ENCODE measurements at regions not wholly inside any gene's neighbourhood (a gene's known extent, or its start where the extent isn't known, plus 50 kb on each side); places are given as distances from the start of the nearest gene placed in this dataset.
A peak's percentile ranks its signal among the peaks of the same experiment; 100 is the strongest.

- Histone ChIP-seq H3K4me1 (ENCODE audit: insufficient read depth, low read length) (peaks cover 76% of the 10 kb centered on the region), H3K4me2 (ENCODE audit: insufficient read depth, low read length) (peak overlapping the region; percentile 47), H2AFZ (ENCODE audit: low read depth, low read length) (no peak overlapping the region), H3K9ac (ENCODE audit: low read depth, low read length) (peak overlapping the region; percentile 61), H3K9me3 (ENCODE audit: insufficient read depth, low read length, severe bottlenecking) (no peaks in the 10 kb centered on the region), H4K20me1 (ENCODE audit: insufficient read depth, low read length) (no peaks in the 10 kb centered on the region), H3K4me3 (ENCODE audit: low read depth in 1 of 2, low read length in 2 of 2) (no peak overlapping the region), H3K79me2 (ENCODE audit: insufficient read depth, low read length) (no peaks in the 10 kb centered on the region), H3K36me3 (ENCODE audit: insufficient read depth, low read length) (no peaks in the 10 kb centered on the region), H3K27ac (ENCODE audit: low read length) (peak overlapping the region; percentile 99), H3K27me3 (ENCODE audit: insufficient read depth, low read length, poor library complexity) (no peaks in the 10 kb centered on the region)
- no peak for TF ChIP-seq EZH2 (IDR thresholded peaks at IDR 0.05; ENCODE audit: borderline replicate concordance, low read depth, low read length, severe bottlenecking)
- TF ChIP-seq, protein P1, sequence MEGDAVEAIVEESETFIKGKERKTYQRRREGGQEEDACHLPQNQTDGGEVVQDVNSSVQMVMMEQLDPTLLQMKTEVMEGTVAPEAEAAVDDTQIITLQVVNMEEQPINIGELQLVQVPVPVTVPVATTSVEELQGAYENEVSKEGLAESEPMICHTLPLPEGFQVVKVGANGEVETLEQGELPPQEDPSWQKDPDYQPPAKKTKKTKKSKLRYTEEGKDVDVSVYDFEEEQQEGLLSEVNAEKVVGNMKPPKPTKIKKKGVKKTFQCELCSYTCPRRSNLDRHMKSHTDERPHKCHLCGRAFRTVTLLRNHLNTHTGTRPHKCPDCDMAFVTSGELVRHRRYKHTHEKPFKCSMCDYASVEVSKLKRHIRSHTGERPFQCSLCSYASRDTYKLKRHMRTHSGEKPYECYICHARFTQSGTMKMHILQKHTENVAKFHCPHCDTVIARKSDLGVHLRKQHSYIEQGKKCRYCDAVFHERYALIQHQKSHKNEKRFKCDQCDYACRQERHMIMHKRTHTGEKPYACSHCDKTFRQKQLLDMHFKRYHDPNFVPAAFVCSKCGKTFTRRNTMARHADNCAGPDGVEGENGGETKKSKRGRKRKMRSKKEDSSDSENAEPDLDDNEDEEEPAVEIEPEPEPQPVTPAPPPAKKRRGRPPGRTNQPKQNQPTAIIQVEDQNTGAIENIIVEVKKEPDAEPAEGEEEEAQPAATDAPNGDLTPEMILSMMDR (IDR thresholded peaks at IDR 0.05; ENCODE audit: borderline replicate concordance, extremely low read depth, low read length, poor library complexity, severe bottlenecking): no peak
- DNase-seq (peak; percentile 85), ATAC-seq (ENCODE audit: insufficient read depth, low read depth) (peak; percentile 96)
Measured at GRCh38 chr9:7976167-7976755, 176.7 kb upstream of the DMAC1 start.

GRCh38 chr9:7975336-7975735 lies 175.8 kb upstream of the DMAC1 start:
- H3K36me3 ChIP-seq (ENCODE audit: insufficient read depth, low read length): no peaks in the 10 kb centered on the region
- ATAC-seq (ENCODE audit: insufficient read depth, low read depth) (no peak), DNase-seq (no peak)
- no peak overlapping the region for H3K4me3 ChIP-seq (ENCODE audit: low read depth in 1 of 2, low read length in 2 of 2)
- H3K9ac ChIP-seq (ENCODE audit: low read depth, low read length): peak overlapping the region; percentile 44
- H3K27me3 ChIP-seq (ENCODE audit: insufficient read depth, low read length, poor library complexity): no peaks in the 10 kb centered on the region
- no peaks in the 10 kb centered on the region for H3K79me2 ChIP-seq (ENCODE audit: insufficient read depth, low read length)
- no peaks in the 10 kb centered on the region for H3K9me3 ChIP-seq (ENCODE audit: insufficient read depth, low read length, severe bottlenecking)
- peak overlapping the region; percentile 58 for H2AFZ ChIP-seq (ENCODE audit: low read depth, low read length)
- no peaks in the 10 kb centered on the region for H4K20me1 ChIP-seq (ENCODE audit: insufficient read depth, low read length)
- H3K4me1 ChIP-seq (ENCODE audit: insufficient read depth, low read length): peaks cover 68% of the 10 kb centered on the region
- no peak for TF ChIP-seq EZH2 (IDR thresholded peaks at IDR 0.05; ENCODE audit: borderline replicate concordance, low read depth, low read length, severe bottlenecking)
- TF ChIP-seq, protein P1 (IDR thresholded peaks at IDR 0.05; ENCODE audit: borderline replicate concordance, extremely low read depth, low read length, poor library complexity, severe bottlenecking): no peak
- H3K27ac ChIP-seq (ENCODE audit: low read length): peak overlapping the region; percentile 98
- H3K4me2 ChIP-seq (ENCODE audit: insufficient read depth, low read length): no peak overlapping the region; the same call in 1 of the 2 replicates

- no peak for TF ChIP-seq EZH2 (IDR thresholded peaks at IDR 0.05; ENCODE audit: borderline replicate concordance, low read depth, low read length, severe bottlenecking)
- TF ChIP-seq, protein P1 (IDR thresholded peaks at IDR 0.05; ENCODE audit: borderline replicate concordance, extremely low read depth, low read length, poor library complexity, severe bottlenecking): no peak
- peak; percentile 64 for DNase-seq
- Histone ChIP-seq H3K4me1 (ENCODE audit: insufficient read depth, low read length) (peaks cover 63% of the 10 kb centered on the region), H4K20me1 (ENCODE audit: insufficient read depth, low read length) (no peaks in the 10 kb centered on the region), H2AFZ (ENCODE audit: low read depth, low read length) (peak overlapping the region; percentile 58), H3K9me3 (ENCODE audit: insufficient read depth, low read length, severe bottlenecking) (no peaks in the 10 kb centered on the region), H3K79me2 (ENCODE audit: insufficient read depth, low read length) (no peaks in the 10 kb centered on the region), H3K4me2 (ENCODE audit: insufficient read depth, low read length) (peak overlapping the region; percentile 3; the same call in 1 of the 2 replicates), H3K27me3 (ENCODE audit: insufficient read depth, low read length, poor library complexity) (no peaks in the 10 kb centered on the region), H3K36me3 (ENCODE audit: insufficient read depth, low read length) (no peaks in the 10 kb centered on the region), H3K27ac (ENCODE audit: low read length) (peak overlapping the region; percentile 98), H3K9ac (ENCODE audit: low read depth, low read length) (peak overlapping the region; percentile 44), H3K4me3 (ENCODE audit: low read depth in 1 of 2, low read length in 2 of 2) (0 out of 4 replicates have a peak overlapping the region, but pooled peaks of 1 of the 2 experiments have one; percentile 4)
- ATAC-seq (ENCODE audit: insufficient read depth, low read depth): peak; percentile 14; the same call in 2 of the 3 replicates
Measured at GRCh38 chr9:7974335-7974960, 174.9 kb upstream of the DMAC1 start.
